ENCODE measurements at regions not wholly inside any gene's neighbourhood (a gene's known extent, or its start where the extent isn't known, plus 50 kb on each side); places are given as distances from the start of the nearest gene placed in this dataset.

GRCh38 chr2:121880283-121880682 is 124.8 kb downstream of the TSN start:
- TF ChIP-seq REST (IDR thresholded peaks at IDR 0.05; ENCODE audit: insufficient read depth in 1 of 2, low read depth in 2 of 2, low read length in 2 of 2) (no peak), SIN3A (IDR thresholded peaks at IDR 0.05; ENCODE audit: borderline replicate concordance, insufficient read depth, low read length) (no peak), TAF1 (IDR thresholded peaks at IDR 0.05; ENCODE audit: borderline replicate concordance, insufficient read depth, low read length) (no peak), FOXP2 (optimal IDR thresholded peaks at IDR 0.05; ENCODE audit: borderline replicate concordance, extremely low read depth, extremely low read length, insufficient read depth) (no peak), POLR2AphosphoS5 (IDR thresholded peaks at IDR 0.05; ENCODE audit: low read depth, low read length) (no peak)

- TF ChIP-seq TAF1 (IDR thresholded peaks at IDR 0.05; ENCODE audit: borderline replicate concordance, insufficient read depth, low read length) (no peak), FOXP2 (optimal IDR thresholded peaks at IDR 0.05; ENCODE audit: borderline replicate concordance, extremely low read depth, extremely low read length, insufficient read depth) (no peak), SIN3A (IDR thresholded peaks at IDR 0.05; ENCODE audit: borderline replicate concordance, insufficient read depth, low read length) (no peak), POLR2AphosphoS5 (IDR thresholded peaks at IDR 0.05; ENCODE audit: low read depth, low read length) (no peak), REST (IDR thresholded peaks at IDR 0.05; ENCODE audit: insufficient read depth in 1 of 2, low read depth in 2 of 2, low read length in 2 of 2) (no peak)
Observed at GRCh38 chr2:121881038-121881437, 125.6 kb downstream of the TSN start.

- TF ChIP-seq TAF1 (IDR thresholded peaks at IDR 0.05; ENCODE audit: borderline replicate concordance, insufficient read depth, low read length) (no peak), REST (IDR thresholded peaks at IDR 0.05; ENCODE audit: insufficient read depth in 1 of 2, low read depth in 2 of 2, low read length in 2 of 2) (no peak)
Observed at GRCh38 chr2:121881950-121882349, 126.5 kb downstream of the TSN start.

- TF ChIP-seq SIN3A (IDR thresholded peaks at IDR 0.05; ENCODE audit: borderline replicate concordance, insufficient read depth, low read length) (no peak), TAF1 (IDR thresholded peaks at IDR 0.05; ENCODE audit: borderline replicate concordance, insufficient read depth, low read length) (no peak), POLR2AphosphoS5 (IDR thresholded peaks at IDR 0.05; ENCODE audit: low read depth, low read length) (no peak), REST (IDR thresholded peaks at IDR 0.05; ENCODE audit: insufficient read depth in 1 of 2, low read depth in 2 of 2, low read length in 2 of 2) (no peak), FOXP2 (optimal IDR thresholded peaks at IDR 0.05; ENCODE audit: borderline replicate concordance, extremely low read depth, extremely low read length, insufficient read depth) (no peak)
Observed at GRCh38 chr2:121884078-121884477, 128.6 kb downstream of the TSN start.

GRCh38 chr2:121884511-121884921 is 129.1 kb downstream of the TSN start:
- TF ChIP-seq REST (IDR thresholded peaks at IDR 0.05; ENCODE audit: insufficient read depth in 1 of 2, low read depth in 2 of 2, low read length in 2 of 2) (no peak), TAF1 (IDR thresholded peaks at IDR 0.05; ENCODE audit: borderline replicate concordance, insufficient read depth, low read length) (no peak)

All from PFSK-1 (cell line).